HCT116 (cell line): ENCODE measurements at regions not wholly inside any gene's neighbourhood (a gene's known extent, or its start where the extent isn't known, plus 50 kb on each side); places are given as distances from the start of the nearest gene placed in this dataset.

Experiments
- CTCF ChIP-seq, 3 experiments: fragments of 200-600 bp in 1 of 3; sonication (generic) in 1 of 3; IDR thresholded peaks in 2 of 3; conservative IDR thresholded peaks in 1 of 3; 2 replicates each; pipeline ENCODE4 v1.5.1; 2012 to 2017; ENCODE audit warnings: low read depth in 2 of 3, low read length in 2 of 3, antibody characterized with exemption in 1 of 3, borderline replicate concordance in 1 of 3, control low read depth in 1 of 3, mild to moderate bottlenecking in 1 of 3, mixed read lengths in 1 of 3, mixed run types in 1 of 3, moderate library complexity in 1 of 3; ENCODE audit not compliant: insufficient read depth in 1 of 3
- POLR2AphosphoS5 ChIP-seq: IDR thresholded peaks from 2 replicates; pipeline ENCODE4 v1.6.1; 2011; ENCODE audit warnings: mild to moderate bottlenecking, low read depth, low read length, moderate library complexity

DNA sequence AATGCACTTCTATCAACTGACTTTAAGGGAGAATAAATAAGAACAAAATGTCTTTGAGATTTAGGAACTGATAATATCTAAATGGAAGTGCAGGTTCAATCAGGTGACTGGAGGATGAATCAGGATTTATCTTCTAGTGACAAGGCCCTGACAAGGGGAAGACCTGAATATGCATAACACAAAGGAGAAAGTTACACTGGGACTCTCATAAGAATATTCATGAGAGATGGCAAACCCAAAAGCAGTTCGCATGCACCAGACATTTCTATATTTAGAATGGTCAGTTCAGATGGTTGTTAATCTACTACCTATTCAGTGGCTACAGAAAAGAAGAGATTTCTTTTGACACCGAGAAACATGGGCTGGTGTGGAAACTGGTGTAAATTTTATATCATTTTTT lies 1771.3 kb upstream of the LRRTM1 start:
- TF ChIP-seq POLR2AphosphoS5 = no peak
- no peak for TF ChIP-seq CTCF (IDR thresholded peaks at IDR 0.05 in 2 of 3, conservative IDR thresholded peaks at IDR 0.05 in 1 of 3; ENCODE audit: borderline replicate concordance in 1 of 3, insufficient read depth in 1 of 3, low read depth in 2 of 3, low read length in 2 of 3)
